ENCODE measurements at regions not wholly inside any gene's neighbourhood (a gene's known extent, or its start where the extent isn't known, plus 50 kb on each side); places are given as distances from the start of the nearest gene placed in this dataset.

GRCh38 chr2:206845877-206846276 lies 80.5 kb downstream of the FASTKD2 start:
- no peak for DNase-seq (ENCODE audit: low spot score)

GRCh38 chr2:206846331-206846730 lies 80.9 kb downstream of the FASTKD2 start:
- DNase-seq (ENCODE audit: low spot score): no peak

GRCh38 chr2:206846981-206847834 lies 81.8 kb downstream of the FASTKD2 start:
- no peak for DNase-seq (ENCODE audit: low spot score)

DNA sequence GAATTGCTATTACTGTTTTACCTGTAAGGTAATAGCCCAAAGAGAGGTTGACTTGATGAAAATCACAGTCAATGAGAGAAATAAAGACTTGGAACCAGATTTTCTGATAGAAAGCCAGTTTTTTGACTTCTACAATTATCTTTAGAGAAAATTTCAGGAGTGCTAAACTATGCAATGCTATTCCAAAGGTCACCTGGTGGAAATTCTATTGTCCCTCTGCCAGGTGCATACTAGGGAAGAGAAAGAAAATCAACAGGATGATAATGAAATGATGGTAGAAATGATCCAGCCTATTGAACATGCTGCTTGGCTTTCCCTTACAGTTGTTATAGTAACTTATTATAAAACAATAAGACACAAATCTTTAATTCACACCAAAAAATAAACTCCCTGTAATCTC lies 85.0 kb downstream of the FASTKD2 start:
- no peak for DNase-seq (ENCODE audit: low spot score)

GRCh38 chr2:206851521-206851920 lies 86.1 kb downstream of the FASTKD2 start:
- DNase-seq (ENCODE audit: low spot score): no peak

DNA sequence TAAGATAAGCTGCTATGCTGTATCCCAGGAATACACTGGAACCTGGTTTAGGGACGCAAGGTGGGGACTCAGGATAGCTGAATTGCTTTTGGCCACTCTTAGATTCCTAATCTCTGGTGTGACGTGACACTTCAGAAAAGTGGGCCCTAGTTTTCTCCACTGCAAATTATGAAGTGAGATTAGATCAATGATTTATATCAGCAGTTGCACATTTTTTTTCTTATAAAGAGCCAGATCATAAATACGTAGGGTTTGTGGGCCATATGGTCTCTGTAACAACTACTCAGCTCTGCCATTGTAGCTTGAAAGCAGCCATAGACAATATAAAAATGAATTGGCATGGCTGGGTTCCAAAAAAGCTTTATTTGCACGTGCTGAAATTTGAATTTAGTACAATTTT lies 85.4 kb upstream of the CPO start:
- no peak for DNase-seq (ENCODE audit: low spot score)

DNA sequence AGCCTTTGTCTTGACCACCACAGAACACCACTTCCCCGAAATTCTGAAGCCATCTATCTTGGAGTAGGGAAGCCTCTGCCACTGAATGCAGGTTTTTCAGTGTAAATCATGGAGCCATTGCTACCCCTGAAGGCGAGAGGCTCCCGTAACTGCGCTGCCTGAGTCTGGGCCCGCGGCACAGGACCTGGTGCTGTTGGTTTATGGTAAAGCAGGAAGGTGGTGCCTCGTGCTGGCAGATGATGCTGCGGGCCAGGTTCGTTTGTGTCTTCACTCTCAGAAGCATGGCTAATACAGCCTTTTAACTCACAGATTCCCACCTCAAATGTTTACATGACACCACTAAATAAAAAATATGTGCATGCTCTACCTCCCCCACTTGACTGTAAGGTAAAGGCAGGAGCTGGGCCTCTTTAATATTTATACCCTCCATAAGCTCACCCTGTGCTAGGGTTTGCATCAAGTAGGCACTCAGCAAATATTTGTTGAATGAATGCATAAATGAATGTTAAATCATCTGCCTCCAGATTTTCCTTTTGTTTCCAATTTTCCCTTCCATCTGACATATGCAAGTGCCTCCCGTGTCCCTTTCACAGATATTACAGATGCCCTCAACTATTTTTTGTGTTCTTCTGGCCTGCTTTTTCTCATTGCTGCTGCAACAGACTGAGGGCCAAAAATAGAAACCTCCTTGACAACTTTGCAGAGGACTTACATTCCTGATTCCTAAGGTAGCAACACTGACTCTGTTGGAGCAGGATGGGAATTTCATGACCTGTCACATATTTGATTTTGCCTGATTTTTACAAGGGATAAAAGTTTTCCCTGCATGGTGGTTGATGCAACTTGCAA lies 83.5 kb upstream of the CPO start:
- no peak for DNase-seq (ENCODE audit: low spot score)

DNA sequence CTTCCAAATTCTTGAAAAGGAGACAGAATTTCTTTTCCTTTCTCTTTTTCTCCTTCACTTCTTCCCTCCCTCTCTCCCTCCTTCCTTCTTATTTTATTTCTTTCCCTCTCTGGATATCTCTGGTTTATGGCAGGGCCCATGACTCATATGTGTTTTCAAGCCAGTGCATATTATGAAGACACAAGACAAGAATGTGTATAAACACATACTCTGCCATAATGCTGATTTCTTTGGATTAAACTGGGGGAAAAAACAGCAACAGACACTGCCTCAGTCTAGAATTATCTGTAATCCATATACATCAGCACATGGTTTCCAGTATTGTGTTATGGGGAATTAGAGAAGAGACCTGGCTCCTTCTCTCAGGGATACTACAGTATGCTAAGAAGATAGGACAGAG lies 82.8 kb upstream of the CPO start:
- DNase-seq (ENCODE audit: low spot score): no peak

DNA sequence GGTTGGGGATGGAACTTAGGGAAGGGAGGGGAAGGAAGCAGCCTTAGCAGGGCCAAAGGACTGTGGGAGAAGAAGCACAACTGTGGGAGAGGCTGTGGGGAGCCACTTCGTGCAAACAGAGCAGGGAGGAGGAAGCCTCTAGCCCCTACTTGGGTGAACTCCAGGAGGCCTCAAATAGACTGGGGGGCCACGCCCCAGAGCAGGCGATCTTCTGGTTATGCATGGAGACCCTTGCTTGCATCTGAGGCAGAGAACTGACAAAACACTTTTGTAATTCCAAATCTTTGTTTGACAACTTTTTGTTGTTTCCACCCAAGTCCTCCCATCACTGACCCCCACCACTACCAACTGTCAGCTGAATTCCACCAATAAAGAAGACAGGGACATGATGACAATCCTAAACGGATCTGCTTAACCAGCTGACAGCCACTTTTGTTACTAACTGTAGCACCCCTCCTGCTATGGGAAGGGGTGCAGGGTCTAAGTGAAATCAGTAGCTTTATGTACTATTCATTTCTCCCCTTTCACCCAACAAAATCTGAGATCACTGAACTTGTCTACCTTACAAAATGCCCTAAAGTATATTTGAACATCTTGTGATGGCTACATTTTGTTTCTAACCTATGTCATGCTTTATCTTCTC lies 80.5 kb upstream of the CPO start:
- DNase-seq (ENCODE audit: low spot score): no peak

DNA sequence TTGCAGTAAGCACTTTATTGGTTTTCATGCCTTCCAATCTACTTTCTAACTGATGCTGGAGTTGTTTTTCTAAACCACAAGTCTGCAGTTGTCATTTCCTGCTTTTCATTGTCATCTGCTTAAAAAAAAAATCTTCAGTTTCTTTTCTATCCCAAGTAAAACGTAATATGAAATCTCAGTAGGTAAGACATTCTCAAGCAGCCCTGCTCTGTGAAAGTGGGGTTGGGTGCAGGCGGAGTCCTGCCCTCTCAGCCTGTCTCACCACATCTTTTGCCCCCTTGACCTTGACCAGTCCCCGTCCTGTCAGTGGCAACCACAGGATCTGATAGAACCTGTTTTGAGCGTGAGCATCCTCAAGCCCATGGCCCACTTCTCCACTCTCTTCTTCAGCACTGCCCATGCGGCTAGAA lies 80.0 kb upstream of the CPO start:
- DNase-seq (ENCODE audit: low spot score): no peak

GRCh38 chr2:206863196-206863595 lies 76.1 kb upstream of the CPO start:
- no peak for DNase-seq (ENCODE audit: low spot score)

GRCh38 chr2:206863716-206864115 lies 75.6 kb upstream of the CPO start:
- no peak for DNase-seq (ENCODE audit: low spot score)

- no peak for DNase-seq (ENCODE audit: low spot score)
Observed at GRCh38 chr2:206867006-206867405, 72.3 kb upstream of the CPO start.

- DNase-seq (ENCODE audit: low spot score): no peak
Observed at GRCh38 chr2:206869824-206870495, 69.4 kb upstream of the CPO start.

DNA sequence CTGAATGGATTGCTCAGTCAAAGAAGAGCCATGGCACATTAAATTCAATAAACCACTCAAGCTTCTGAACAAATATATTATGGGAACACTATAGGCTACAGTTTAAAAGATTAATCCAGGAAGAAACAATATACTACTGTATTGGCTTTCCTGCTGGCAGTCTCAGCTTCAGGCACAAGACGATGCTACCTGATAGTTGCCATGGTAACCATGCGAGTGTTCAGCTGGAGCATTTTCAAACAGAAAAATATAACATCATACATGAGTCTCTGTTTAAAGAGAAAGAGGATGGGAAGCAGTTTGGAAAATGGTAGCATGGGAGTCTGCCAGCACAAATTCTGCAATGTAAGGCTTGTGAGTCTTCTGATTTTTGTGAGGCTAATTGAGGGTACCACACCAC lies 65.9 kb upstream of the CPO start:
- no peak for DNase-seq (ENCODE audit: low spot score)

DNA sequence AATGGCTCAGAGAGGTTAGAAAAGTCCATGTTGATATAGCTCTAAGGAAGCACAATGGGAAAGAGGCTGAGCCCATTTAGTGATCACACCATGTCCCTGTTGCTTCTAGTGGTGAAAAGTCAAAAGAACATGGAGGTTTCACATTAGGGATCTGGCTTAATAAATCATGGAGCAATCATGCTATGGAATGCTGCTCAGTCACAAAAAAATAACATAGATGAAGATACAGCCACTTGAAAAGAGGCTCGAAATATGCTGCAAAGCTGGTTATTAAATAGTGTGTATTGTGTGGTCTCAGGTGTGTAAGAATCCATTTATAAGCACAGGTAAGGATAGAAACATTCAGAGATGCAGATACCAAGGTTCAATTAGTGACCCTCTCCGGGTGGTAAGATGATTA lies 63.6 kb upstream of the CPO start:
- DNase-seq (ENCODE audit: low spot score): no peak

DNA sequence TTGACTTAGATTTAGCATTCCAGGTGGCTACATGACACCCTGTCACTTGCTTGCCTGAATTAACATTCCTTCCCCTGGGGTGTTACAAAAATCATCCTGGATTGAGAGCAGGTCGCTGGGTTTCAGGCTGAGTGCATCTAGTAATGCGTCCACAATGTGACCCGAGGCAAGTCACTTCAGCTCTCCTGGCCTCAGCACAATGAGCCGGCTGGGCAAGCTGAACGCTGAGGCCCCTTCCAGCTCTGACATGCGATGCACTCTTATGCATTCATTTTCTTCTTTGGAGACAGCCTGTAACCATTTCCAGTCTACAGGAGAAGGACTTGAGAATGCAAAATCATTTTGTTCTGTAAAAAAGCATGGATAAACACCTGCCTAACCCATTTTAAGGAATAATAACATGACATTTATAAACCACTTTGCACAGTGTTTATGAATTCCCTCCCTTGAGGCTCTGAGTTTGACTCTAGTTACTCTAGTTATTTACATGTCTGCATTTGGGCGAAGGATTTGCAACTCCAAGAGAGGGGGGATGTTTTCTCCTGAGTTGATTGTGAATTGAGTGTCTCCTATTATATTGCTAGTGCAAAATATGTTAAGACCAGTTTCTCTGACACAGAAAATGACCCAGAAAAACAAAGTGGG lies 63.0 kb upstream of the CPO start:
- peak; percentile 66 for DNase-seq (ENCODE audit: low spot score)

DNA sequence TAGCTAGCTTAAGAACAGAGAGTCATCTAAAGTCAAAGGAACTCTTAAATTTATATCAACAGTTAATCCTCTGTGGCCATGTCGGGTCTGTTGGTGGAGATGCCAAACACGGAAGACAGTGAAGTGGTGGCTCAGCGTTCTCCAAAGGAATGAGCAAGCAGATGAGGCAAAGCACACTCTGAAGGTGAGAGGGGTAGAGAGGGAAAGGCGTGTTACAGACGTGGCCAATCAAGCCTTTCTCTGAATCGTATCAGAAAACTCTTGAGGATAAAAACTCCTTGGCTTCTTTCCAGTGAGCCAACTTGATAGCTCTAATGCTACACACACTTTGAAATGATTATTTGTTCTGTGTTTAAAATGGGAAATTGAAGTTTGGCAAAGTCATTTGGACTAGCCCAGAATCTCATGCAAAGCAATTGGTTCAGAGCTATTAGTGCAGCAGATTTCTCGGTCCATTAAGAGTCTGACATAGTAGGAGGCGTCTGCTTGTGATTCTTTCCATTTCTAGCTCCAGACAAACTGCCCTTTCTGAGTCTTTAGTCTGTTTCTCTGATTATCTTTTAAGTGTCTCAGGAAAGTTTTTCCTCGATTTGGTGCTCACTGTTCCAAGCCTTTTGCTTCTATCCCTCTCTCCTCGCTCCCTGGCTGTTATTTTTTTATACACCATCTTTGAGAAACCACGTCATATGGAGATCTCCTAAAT lies 57.5 kb upstream of the CPO start:
- no peak for DNase-seq (ENCODE audit: low spot score)

DNA sequence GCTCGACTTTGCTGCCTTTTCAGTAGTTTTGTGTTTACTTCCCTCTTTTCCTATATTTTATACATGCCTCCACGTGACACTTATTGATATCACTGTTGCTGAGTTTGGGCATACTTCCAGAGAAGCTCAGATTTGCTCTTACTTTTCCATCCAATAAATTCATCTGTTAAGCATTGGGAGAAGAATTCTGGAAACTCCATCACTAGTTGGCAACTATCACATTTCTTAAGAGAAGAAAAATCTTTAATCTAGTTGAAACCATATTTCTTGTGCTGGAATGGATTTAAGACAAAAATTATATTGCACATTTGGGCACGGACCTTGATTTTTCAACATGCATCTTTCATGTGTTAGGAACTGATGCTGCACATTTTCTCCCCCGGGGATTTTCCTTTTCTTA lies 52.6 kb upstream of the CPO start:
- DNase-seq (ENCODE audit: low spot score): no peak

- DNase-seq (ENCODE audit: low spot score): no peak
Observed at GRCh38 chr2:206887745-206888144, 51.6 kb upstream of the CPO start.
